K562 (cell line): ENCODE measurements at regions not wholly inside any gene's neighbourhood (a gene's known extent, or its start where the extent isn't known, plus 50 kb on each side); places are given as distances from the start of the nearest gene placed in this dataset.

Source experiments
- CTCF ChIP-seq, 3 experiments: IDR thresholded peaks in 2 of 3; conservative IDR thresholded peaks in 1 of 3; 2 replicates each; pipeline ENCODE4 v1.5.1; 2011 to 2012; ENCODE audit warnings: low read length in 3 of 3, mild to moderate bottlenecking in 3 of 3, control low read depth in 2 of 3, improper control_type of control experiment in 1 of 3, inconsistent platforms in 1 of 3, low read depth in 1 of 3, mixed read lengths in 1 of 3, moderate library complexity in 1 of 3; ENCODE audit not compliant: insufficient read depth in 2 of 3
- REST ChIP-seq, 2 experiments: fragments of 450-650 bp; formaldehyde crosslinking in 1 of 2; IDR thresholded peaks; 2 replicates each; pipeline versions ENCODE4 v1.4.0 to v1.6.1; 2014 to 2020; ENCODE audit warnings: mild to moderate bottlenecking in 2 of 2, borderline replicate concordance in 1 of 2, low read depth in 1 of 2
- YY1 ChIP-seq, 3 experiments: IDR thresholded peaks; 2 replicates each; pipeline ENCODE4 v1.6.1; 2011; ENCODE audit warnings: low read length in 2 of 3, mild to moderate bottlenecking in 2 of 3, moderate library complexity in 2 of 3, borderline replicate concordance in 1 of 3, control low read depth in 1 of 3, low read depth in 1 of 3; ENCODE audit not compliant: insufficient read depth in 3 of 3, insufficient replicate concordance in 2 of 3, control insufficient read depth in 1 of 3, insufficient read length in 1 of 3; ENCODE audit errors: extremely low read depth in 1 of 3
- ZNF253 ChIP-seq: fragments of 250-450 bp; sonication (Bioruptor Pico); conservative IDR thresholded peaks from 2 replicates; pipeline ENCODE4 v1.6.1; 2021; ENCODE audit warnings: mild to moderate bottlenecking

DNA sequence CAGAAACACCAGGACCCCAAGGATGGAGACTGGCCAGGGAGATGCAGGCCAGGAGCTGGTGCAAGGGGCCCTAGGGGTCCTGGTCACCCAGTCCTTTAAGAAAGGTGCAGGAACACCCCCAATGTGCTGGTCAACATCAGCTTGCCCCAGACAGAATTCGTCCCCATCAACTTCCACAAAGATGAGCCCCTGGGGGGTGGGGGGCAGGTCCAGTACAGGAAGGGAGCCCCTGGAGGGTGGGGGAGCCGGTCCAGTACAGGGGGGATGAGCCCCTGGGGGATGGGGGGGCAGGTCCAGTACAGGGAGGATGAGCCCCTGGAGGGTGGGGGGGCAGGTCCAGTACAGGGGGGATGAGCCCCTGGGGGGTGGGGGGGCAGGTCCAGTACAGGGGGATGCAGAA, 160.7 kb upstream of the SALL3 start:
- TF ChIP-seq YY1 (IDR thresholded peaks at IDR 0.05; ENCODE audit: borderline replicate concordance in 1 of 3, control insufficient read depth in 1 of 3, extremely low read depth in 1 of 3, insufficient read depth in 3 of 3, insufficient read length in 1 of 3, insufficient replicate concordance in 2 of 3, low read depth in 1 of 3, low read length in 2 of 3) (no peak), ZNF253 (CRISPR knock-in tag) (no peak), REST (IDR thresholded peaks at IDR 0.05; ENCODE audit: borderline replicate concordance) (no peak), REST (CRISPR knock-in tag; IDR thresholded peaks at IDR 0.05; ENCODE audit: low read depth) (no peak), CTCF (IDR thresholded peaks at IDR 0.05 in 2 of 3, conservative IDR thresholded peaks at IDR 0.05 in 1 of 3; ENCODE audit: insufficient read depth in 2 of 3, low read depth in 1 of 3, low read length in 3 of 3) (no peak)
